ENCODE measurements at regions not wholly inside any gene's neighbourhood (a gene's known extent, or its start where the extent isn't known, plus 50 kb on each side); places are given as distances from the start of the nearest gene placed in this dataset.
A peak's percentile ranks its signal among the peaks of the same experiment; 100 is the strongest.

- no peak for DNase-seq
- Histone ChIP-seq H3K4me3 (ENCODE audit: insufficient read depth, low read depth, low read length) (no peak overlapping the region), H3K36me3 (replicated peaks; ENCODE audit: control insufficient read depth, insufficient read depth, low read length) (no peaks in the 10 kb centered on the region), H3K27me3 (ENCODE audit: control insufficient read depth, insufficient read depth, low read length) (no peaks in the 10 kb centered on the region)
Measured at GRCh38 chr10:78896159-78896928, 172.4 kb upstream of the ZMIZ1 start.

- H3K4me3 ChIP-seq (ENCODE audit: insufficient read depth, low read depth, low read length) = no peak overlapping the region
- no peaks in the 10 kb centered on the region for H3K36me3 ChIP-seq (replicated peaks; ENCODE audit: control insufficient read depth, insufficient read depth, low read length)
- DNase-seq = no peak
- no peaks in the 10 kb centered on the region; the same call in 1 of the 2 replicates for H3K27me3 ChIP-seq (ENCODE audit: control insufficient read depth, insufficient read depth, low read length)
Measured at GRCh38 chr10:78898341-78899097, 170.2 kb upstream of the ZMIZ1 start.

GRCh38 chr10:78899098-78899754, 169.5 kb upstream of the ZMIZ1 start:
- no peak for DNase-seq

GRCh38 chr10:78899996-78900714, 168.6 kb upstream of the ZMIZ1 start:
- no peaks in the 10 kb centered on the region; the same call in 1 of the 2 replicates for H3K27me3 ChIP-seq (ENCODE audit: control insufficient read depth, insufficient read depth, low read length)
- no peak for DNase-seq
- H3K36me3 ChIP-seq (replicated peaks; ENCODE audit: control insufficient read depth, insufficient read depth, low read length) = no peaks in the 10 kb centered on the region
- no peak overlapping the region for H3K4me3 ChIP-seq (ENCODE audit: insufficient read depth, low read depth, low read length)

More at GRCh38 chr10:78899098-78899754, 169.5 kb upstream of the ZMIZ1 start:
- no peak overlapping the region for H3K4me3 ChIP-seq (ENCODE audit: insufficient read depth, low read depth, low read length)
- H3K36me3 ChIP-seq (replicated peaks; ENCODE audit: control insufficient read depth, insufficient read depth, low read length) = no peaks in the 10 kb centered on the region
- no peaks in the 10 kb centered on the region; the same call in 1 of the 2 replicates for H3K27me3 ChIP-seq (ENCODE audit: control insufficient read depth, insufficient read depth, low read length)

GRCh38 chr10:78900715-78901430, 167.9 kb upstream of the ZMIZ1 start:
- DNase-seq = no peak
- H3K4me3 ChIP-seq (ENCODE audit: insufficient read depth, low read depth, low read length) = no peak overlapping the region
- H3K36me3 ChIP-seq (replicated peaks; ENCODE audit: control insufficient read depth, insufficient read depth, low read length) = no peaks in the 10 kb centered on the region
- no peaks in the 10 kb centered on the region; the same call in 1 of the 2 replicates for H3K27me3 ChIP-seq (ENCODE audit: control insufficient read depth, insufficient read depth, low read length)

GRCh38 chr10:78901694-78902093, 167.1 kb upstream of the ZMIZ1 start:
- no peaks in the 10 kb centered on the region for H3K36me3 ChIP-seq (replicated peaks; ENCODE audit: control insufficient read depth, insufficient read depth, low read length)
- H3K4me3 ChIP-seq (ENCODE audit: insufficient read depth, low read depth, low read length) = no peak overlapping the region
- no peak for DNase-seq
- no peaks in the 10 kb centered on the region; the same call in 1 of the 2 replicates for H3K27me3 ChIP-seq (ENCODE audit: control insufficient read depth, insufficient read depth, low read length)

GRCh38 chr10:78902815-78903214, 166.0 kb upstream of the ZMIZ1 start:
- H3K36me3 ChIP-seq (replicated peaks; ENCODE audit: control insufficient read depth, insufficient read depth, low read length) = no peaks in the 10 kb centered on the region
- H3K4me3 ChIP-seq (ENCODE audit: insufficient read depth, low read depth, low read length) = no peak overlapping the region
- no peak for DNase-seq
- no peaks in the 10 kb centered on the region; the same call in 1 of the 2 replicates for H3K27me3 ChIP-seq (ENCODE audit: control insufficient read depth, insufficient read depth, low read length)

GRCh38 chr10:78903341-78903940, 165.3 kb upstream of the ZMIZ1 start:
- no peak for DNase-seq
- no peak overlapping the region for H3K4me3 ChIP-seq (ENCODE audit: insufficient read depth, low read depth, low read length)
- no peaks in the 10 kb centered on the region; the same call in 1 of the 2 replicates for H3K27me3 ChIP-seq (ENCODE audit: control insufficient read depth, insufficient read depth, low read length)
- no peaks in the 10 kb centered on the region for H3K36me3 ChIP-seq (replicated peaks; ENCODE audit: control insufficient read depth, insufficient read depth, low read length)

GRCh38 chr10:78904196-78904595, 164.6 kb upstream of the ZMIZ1 start:
- Histone ChIP-seq H3K4me3 (ENCODE audit: insufficient read depth, low read depth, low read length) (no peak overlapping the region), H3K36me3 (replicated peaks; ENCODE audit: control insufficient read depth, insufficient read depth, low read length) (no peaks in the 10 kb centered on the region), H3K27me3 (ENCODE audit: control insufficient read depth, insufficient read depth, low read length) (no peaks in the 10 kb centered on the region; the same call in 1 of the 2 replicates)
- DNase-seq = no peak

- Histone ChIP-seq H3K4me3 (ENCODE audit: insufficient read depth, low read depth, low read length) (no peak overlapping the region), H3K36me3 (replicated peaks; ENCODE audit: control insufficient read depth, insufficient read depth, low read length) (no peaks in the 10 kb centered on the region), H3K27me3 (ENCODE audit: control insufficient read depth, insufficient read depth, low read length) (no peaks in the 10 kb centered on the region; the same call in 1 of the 2 replicates)
- no peak for DNase-seq
Measured at GRCh38 chr10:78905015-78905956, 163.5 kb upstream of the ZMIZ1 start.

- H3K4me3 ChIP-seq (ENCODE audit: insufficient read depth, low read depth, low read length) = no peak overlapping the region
- no peaks in the 10 kb centered on the region; the same call in 1 of the 2 replicates for H3K27me3 ChIP-seq (ENCODE audit: control insufficient read depth, insufficient read depth, low read length)
- no peaks in the 10 kb centered on the region for H3K36me3 ChIP-seq (replicated peaks; ENCODE audit: control insufficient read depth, insufficient read depth, low read length)
- peak; percentile 62 for DNase-seq
Measured at GRCh38 chr10:78905957-78906308, 162.8 kb upstream of the ZMIZ1 start.

- no peaks in the 10 kb centered on the region; the same call in 1 of the 2 replicates for H3K27me3 ChIP-seq (ENCODE audit: control insufficient read depth, insufficient read depth, low read length)
- H3K36me3 ChIP-seq (replicated peaks; ENCODE audit: control insufficient read depth, insufficient read depth, low read length) = no peaks in the 10 kb centered on the region
- DNase-seq = no peak
- no peak overlapping the region for H3K4me3 ChIP-seq (ENCODE audit: insufficient read depth, low read depth, low read length)
Measured at GRCh38 chr10:78906734-78907390, 161.9 kb upstream of the ZMIZ1 start.

Measured in H7 (cell line).